Naive thymus-derived CD8-positive, alpha-beta T cell (primary cell): ENCODE measurements at regions not wholly inside any gene's neighbourhood (a gene's known extent, or its start where the extent isn't known, plus 50 kb on each side); places are given as distances from the start of the nearest gene placed in this dataset.
"Not testable (repeated sequence)": the region's sequence is repeated elsewhere in the genome, so short reads cannot be mapped to it uniquely, and the experiment has no call there.

Experiments
- ATAC-seq, 2 donors: fragments of 150-1000 bp; cut with Tn5 transposase in 1 of 2; sonication (Bioruptor Pico), chemical (Tn5 transposase) in 1 of 2; 1 replicate in 1 of 2; 2 replicates in 1 of 2; pipeline ENCODE4 v1.10.0; 2021; ENCODE audit warnings: mild to moderate bottlenecking in 2 of 2, moderate library complexity in 2 of 2
- POLR2A ChIA-PET: fragments of 350-600 bp; sonication (Branson Sonifier 250); formaldehyde crosslinking; loops from one replicate; lab custom pipeline; 2021; ENCODE audit warnings: antibody characterized with exemption; lab: Charles Lee
- DNase-seq, 10 donors: peaks; one replicate each; pipeline versions ENCODE4 v3.0.0 to v3.0.0-alpha.2; 2020 to 2022
- H3K27ac Mint-ChIP-seq, 10 donors: one replicate each; pipeline ENCODE4 v1.8.0; 2020 to 2022; ENCODE audit warnings: mild to moderate bottlenecking in 10 of 10, mixed read lengths in 10 of 10, moderate library complexity in 4 of 10, inconsistent platforms in 1 of 10
- H3K27me3 Mint-ChIP-seq, 5 donors: one replicate each; pipeline ENCODE4 v1.8.0; 2021 to 2022; ENCODE audit warnings: mixed read lengths in 5 of 5
- H3K36me3 Mint-ChIP-seq, 3 donors: one replicate each; pipeline ENCODE4 v1.8.0; 2020 to 2022; ENCODE audit warnings: mixed read lengths in 3 of 3, mild to moderate bottlenecking in 2 of 3, inconsistent platforms in 1 of 3
- H3K4me1 Mint-ChIP-seq, 4 donors: one replicate each; pipeline ENCODE4 v1.8.0; 2021 to 2022; ENCODE audit warnings: mixed read lengths in 4 of 4
- H3K4me3 Mint-ChIP-seq, 10 donors: one replicate each; pipeline ENCODE4 v1.8.0; 2020 to 2022; ENCODE audit warnings: mild to moderate bottlenecking in 10 of 10, mixed read lengths in 10 of 10, moderate library complexity in 6 of 10, inconsistent platforms in 1 of 10
- H3K9me3 Mint-ChIP-seq, 9 donors: one replicate each; pipeline ENCODE4 v1.8.0; 2020 to 2022; ENCODE audit warnings: mixed read lengths in 9 of 9, mild to moderate bottlenecking in 3 of 9, inconsistent platforms in 1 of 9, moderate library complexity in 1 of 9

DNA sequence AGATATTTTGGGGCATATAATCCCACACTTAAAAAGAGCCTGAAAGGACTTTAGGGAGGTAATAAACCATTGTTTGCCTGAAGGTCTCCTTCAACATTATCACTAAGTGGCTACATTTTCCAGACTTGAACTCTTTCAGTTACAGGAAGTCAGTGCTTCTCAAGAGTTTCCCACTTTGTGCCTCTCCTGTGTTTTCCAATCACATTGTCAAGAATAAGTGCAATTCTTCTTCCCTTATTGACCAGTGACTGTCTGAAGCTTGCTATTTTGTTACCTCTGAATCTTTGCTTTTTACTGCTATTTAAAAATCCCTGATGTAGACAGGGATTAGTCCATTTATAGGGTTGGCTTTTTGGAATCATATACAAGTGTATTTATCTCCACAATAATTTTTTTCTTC is 346.7 kb upstream of the ANKRD30A start:
- ATAC-seq (no peak), DNase-seq (no peak)
- H3K27me3 Mint-ChIP-seq: no peaks in the 10 kb centered on the region
- no peaks in the 10 kb centered on the region for H3K4me1 Mint-ChIP-seq
- no peak overlapping the region for H3K4me3 Mint-ChIP-seq
- H3K9me3 Mint-ChIP-seq: peaks cover 0 to 11% (median 2%) of the 10 kb centered on the region in 9 donors
- H3K36me3 Mint-ChIP-seq: no peaks in the 10 kb centered on the region
- H3K27ac Mint-ChIP-seq: no peak overlapping the region
- POLR2A ChIA-PET: no interaction called here

DNA sequence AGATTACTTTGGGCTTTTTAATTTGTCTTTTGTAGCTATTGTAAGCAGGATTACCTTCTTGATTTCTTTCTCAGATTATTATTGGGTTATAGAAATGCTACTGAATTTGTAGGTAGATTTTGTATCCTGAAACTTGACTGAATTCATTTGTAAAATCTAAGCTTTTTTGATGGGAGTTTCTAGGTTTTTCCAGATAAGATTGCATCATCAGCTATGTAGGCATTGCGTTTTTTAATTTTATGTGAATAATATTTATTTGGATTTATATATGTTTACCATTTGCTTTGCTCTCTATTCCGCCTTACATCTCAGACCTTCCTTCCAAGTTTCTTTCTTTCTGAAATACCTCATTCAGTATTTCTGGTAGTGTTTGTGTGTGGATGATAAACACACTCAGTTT is 351.7 kb upstream of the ANKRD30A start:
- no peak overlapping the region for H3K27ac Mint-ChIP-seq
- no peak overlapping the region for H3K4me3 Mint-ChIP-seq
- H3K27me3 Mint-ChIP-seq: no peaks in the 10 kb centered on the region
- POLR2A ChIA-PET: no interaction called here
- ATAC-seq (no peak), DNase-seq (no peak)
- H3K9me3 Mint-ChIP-seq: peaks cover 0 to 11% (median 2%) of the 10 kb centered on the region in 9 donors
- H3K4me1 Mint-ChIP-seq: no peaks in the 10 kb centered on the region
- H3K36me3 Mint-ChIP-seq: no peaks in the 10 kb centered on the region

DNA sequence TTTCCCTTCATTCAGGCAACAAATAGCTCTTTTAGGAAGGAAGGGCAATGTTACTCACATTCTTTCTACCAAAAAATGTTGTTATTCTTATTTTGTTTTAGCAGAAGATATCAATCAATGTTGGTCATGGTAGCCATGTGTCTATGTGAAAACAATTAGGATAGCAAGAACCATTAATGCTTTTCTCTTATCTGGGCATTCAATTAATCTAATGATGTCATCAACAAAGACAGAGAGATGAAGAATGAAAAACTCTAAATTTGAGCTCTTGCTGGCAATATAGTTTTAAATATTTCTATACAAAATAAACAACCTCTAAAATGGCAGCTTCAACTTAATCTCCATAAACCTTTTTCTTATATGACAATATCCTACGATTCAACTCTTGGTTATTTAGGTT is 353.7 kb upstream of the ANKRD30A start:
- POLR2A ChIA-PET: no interaction called here
- Mint-ChIP-seq H3K4me3 (no peak overlapping the region), H3K27me3 (no peaks in the 10 kb centered on the region), H3K27ac (no peak overlapping the region), H3K36me3 (no peaks in the 10 kb centered on the region), H3K4me1 (no peaks in the 10 kb centered on the region), H3K9me3 (peaks cover 0 to 10% (median 2%) of the 10 kb centered on the region in 9 donors)
- no peak for DNase-seq
- ATAC-seq: no peak

DNA sequence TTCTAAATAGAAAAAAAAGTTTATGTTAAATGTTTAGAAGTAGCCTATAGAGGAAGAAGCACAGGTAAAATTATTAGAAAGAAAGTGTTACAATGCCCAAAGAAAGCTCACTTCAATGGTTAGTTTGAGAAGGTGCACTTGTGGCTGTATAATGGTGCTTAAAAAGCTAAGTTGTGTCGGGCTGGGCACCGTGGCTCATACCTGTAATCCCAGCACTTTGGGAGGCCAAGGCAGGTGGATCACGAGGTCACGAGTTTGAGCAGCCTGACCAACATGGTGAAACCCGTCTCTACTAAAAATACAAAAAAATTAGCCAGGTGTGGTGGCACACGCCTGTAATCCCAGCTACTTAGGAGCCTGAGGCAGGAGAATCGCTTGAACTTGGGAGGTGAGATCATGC is 355.7 kb upstream of the ANKRD30A start:
- DNase-seq, H3K4me3 Mint-ChIP-seq, H3K27me3 Mint-ChIP-seq, H3K9me3 Mint-ChIP-seq, H3K27ac Mint-ChIP-seq, POLR2A ChIA-PET, H3K4me1 Mint-ChIP-seq, H3K36me3 Mint-ChIP-seq, ATAC-seq: not testable (repeated sequence)

- Mint-ChIP-seq H3K36me3 (no peaks in the 10 kb centered on the region), H3K4me3 (no peak overlapping the region), H3K9me3 (peaks cover 0 to 4% (median 0%) of the 10 kb centered on the region in 9 donors), H3K27me3 (no peaks in the 10 kb centered on the region), H3K27ac (no peak overlapping the region), H3K4me1 (no peaks in the 10 kb centered on the region)
- no peak for DNase-seq
- no peak for ATAC-seq
- POLR2A ChIA-PET: no interaction called here
Observed at GRCh38 chr10:36766940-36767339, 358.5 kb upstream of the ANKRD30A start.

GRCh38 chr10:36766415-36766810 is 359.0 kb upstream of the ANKRD30A start:
- no peaks in the 10 kb centered on the region for H3K4me1 Mint-ChIP-seq
- H3K27me3 Mint-ChIP-seq: no peaks in the 10 kb centered on the region
- H3K4me3 Mint-ChIP-seq: no peak overlapping the region
- H3K27ac Mint-ChIP-seq: no peak overlapping the region
- POLR2A ChIA-PET: no interaction called here
- H3K36me3 Mint-ChIP-seq: no peaks in the 10 kb centered on the region
- no peak for DNase-seq
- peaks cover 0 to 3% (median 0%) of the 10 kb centered on the region in 9 donors for H3K9me3 Mint-ChIP-seq
- no peak for ATAC-seq

DNA sequence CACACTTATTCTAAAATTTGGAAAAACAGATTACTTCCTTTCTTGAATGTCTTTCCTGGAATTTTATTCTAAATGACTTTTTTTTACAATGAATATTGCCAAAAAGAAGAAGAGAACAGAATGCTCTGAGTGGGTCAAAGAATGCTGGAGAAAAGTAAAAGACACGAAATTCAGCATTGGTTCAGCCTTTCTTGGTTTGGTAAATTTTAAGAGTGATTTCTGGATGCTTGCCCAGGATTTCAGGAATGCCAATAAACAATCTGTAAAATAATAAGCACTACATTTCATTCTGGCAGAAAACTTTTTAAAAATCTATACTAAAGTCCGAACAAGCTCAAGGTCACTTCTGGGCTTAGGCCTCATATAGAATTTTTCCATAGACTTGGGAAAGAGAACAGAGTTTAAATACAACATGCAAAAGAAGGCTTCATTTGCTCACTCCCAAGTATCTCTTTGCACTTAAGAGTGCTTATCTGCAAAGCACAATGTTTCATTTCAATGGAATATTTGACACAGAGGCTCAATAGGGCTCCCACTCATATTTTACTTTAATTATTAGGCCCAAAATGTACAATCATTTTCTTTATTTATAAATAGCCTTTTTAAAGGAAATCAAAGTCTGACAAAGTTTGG is 359.5 kb upstream of the ANKRD30A start:
- ATAC-seq (no peak), DNase-seq (no peak)
- Mint-ChIP-seq H3K4me3 (no peak overlapping the region), H3K36me3 (no peaks in the 10 kb centered on the region), H3K9me3 (peaks cover 0 to 2% (median 0%) of the 10 kb centered on the region in 9 donors), H3K4me1 (no peaks in the 10 kb centered on the region), H3K27ac (no peak overlapping the region), H3K27me3 (no peaks in the 10 kb centered on the region)
- POLR2A ChIA-PET: no interaction called here

GRCh38 chr10:36764823-36765222 is 360.6 kb upstream of the ANKRD30A start:
- peaks cover 0 to 2% (median 0%) of the 10 kb centered on the region in 9 donors for H3K9me3 Mint-ChIP-seq
- H3K4me3 Mint-ChIP-seq: no peak overlapping the region

GRCh38 chr10:36761121-36761520 is 364.3 kb upstream of the ANKRD30A start:
- H3K27me3 Mint-ChIP-seq: no peaks in the 10 kb centered on the region
- no peaks in the 10 kb centered on the region for H3K4me1 Mint-ChIP-seq
- H3K27ac Mint-ChIP-seq: no peak overlapping the region
- POLR2A ChIA-PET: no interaction called here
- no peaks in the 10 kb centered on the region for H3K36me3 Mint-ChIP-seq
- H3K4me3 Mint-ChIP-seq: no peak overlapping the region
- no peak for ATAC-seq
- DNase-seq: no peak
- H3K9me3 Mint-ChIP-seq: peaks cover 0 to 2% (median 0%) of the 10 kb centered on the region in 9 donors

More at GRCh38 chr10:36764823-36765222, 360.6 kb upstream of the ANKRD30A start:
- Mint-ChIP-seq H3K4me1 (no peaks in the 10 kb centered on the region), H3K27me3 (no peaks in the 10 kb centered on the region), H3K36me3 (no peaks in the 10 kb centered on the region), H3K27ac (no peak overlapping the region)
- POLR2A ChIA-PET: no interaction called here
- DNase-seq (no peak), ATAC-seq (no peak)

- Mint-ChIP-seq H3K9me3 (peaks cover 0 to 11% (median 3%) of the 10 kb centered on the region in 9 donors), H3K4me1 (no peaks in the 10 kb centered on the region), H3K27me3 (no peaks in the 10 kb centered on the region), H3K4me3 (no peak overlapping the region), H3K36me3 (no peaks in the 10 kb centered on the region), H3K27ac (no peak overlapping the region)
- ATAC-seq (no peak), DNase-seq (no peak)
- POLR2A ChIA-PET: no interaction called here
Observed at GRCh38 chr10:36759141-36759805, 366.1 kb upstream of the ANKRD30A start.

DNA sequence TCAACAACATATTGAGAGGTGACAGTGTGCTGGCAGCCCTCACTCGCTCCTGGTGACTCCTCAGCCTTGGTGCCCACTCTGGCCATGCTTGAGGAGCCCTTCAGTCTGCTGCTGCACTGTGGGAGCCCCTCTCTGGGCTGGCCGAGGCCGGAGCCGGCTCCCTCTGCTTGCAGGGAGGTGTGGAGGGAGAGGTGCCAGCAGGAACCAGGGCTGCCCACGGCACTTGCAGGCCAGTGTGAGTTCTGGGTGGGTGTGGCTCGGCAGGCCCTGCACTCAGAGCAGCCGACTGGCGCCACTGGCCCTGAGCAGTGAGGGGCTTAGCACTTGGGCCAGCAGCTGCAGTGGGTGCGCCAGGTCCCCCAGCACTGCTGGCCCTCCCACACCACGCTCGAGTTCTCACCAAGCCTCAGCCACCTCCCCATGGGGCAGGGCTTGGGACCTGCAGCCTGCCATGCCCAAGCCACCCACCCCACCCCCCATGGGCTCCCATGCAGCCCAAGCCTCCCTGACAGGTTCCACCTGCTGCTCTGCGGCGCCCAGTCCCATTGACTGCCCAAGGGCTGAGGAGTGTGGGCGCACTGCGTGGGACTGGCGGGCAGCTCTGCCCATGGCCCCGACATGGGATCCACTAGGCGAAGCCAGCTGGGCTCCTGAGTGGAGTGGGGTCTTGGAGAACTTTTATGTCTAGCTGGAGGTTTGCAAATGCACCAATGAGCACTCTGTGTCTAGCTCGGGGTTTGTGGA is 377.1 kb upstream of the ANKRD30A start:
- POLR2A ChIA-PET: no interaction called here
- H3K27ac Mint-ChIP-seq: no peak overlapping the region
- H3K27me3 Mint-ChIP-seq: no peaks in the 10 kb centered on the region
- H3K4me1 Mint-ChIP-seq: no peaks in the 10 kb centered on the region
- DNase-seq (peak in 1 of 10 donors; percentile 1), ATAC-seq (no peak)
- H3K4me3 Mint-ChIP-seq: no peak overlapping the region
- H3K9me3 Mint-ChIP-seq: peaks cover 0 to 21% (median 3%) of the 10 kb centered on the region in 9 donors
- H3K36me3 Mint-ChIP-seq: peaks cover 0 to 5% (median 0%) of the 10 kb centered on the region in 3 donors

- H3K4me1 Mint-ChIP-seq: peaks cover 0 to 1% (median 0%) of the 10 kb centered on the region in 4 donors
- no peaks in the 10 kb centered on the region for H3K27me3 Mint-ChIP-seq
- peaks cover 0 to 7% (median 2%) of the 10 kb centered on the region in 9 donors for H3K9me3 Mint-ChIP-seq
- H3K27ac Mint-ChIP-seq: no peak overlapping the region
- ATAC-seq (no peak), DNase-seq (no peak)
- no peak overlapping the region for H3K4me3 Mint-ChIP-seq
- H3K36me3 Mint-ChIP-seq: no peaks in the 10 kb centered on the region
- POLR2A ChIA-PET: no interaction called here
Observed at GRCh38 chr10:36739884-36740445, 385.4 kb upstream of the ANKRD30A start.
